Activated CD4-positive, CD25-positive, alpha-beta regulatory T cell treated with anti-CD3 and anti-CD28 coated beads, Interleukin-2, amount 50 U/mL, for 72 hours (primary cell): ENCODE measurements at regions not wholly inside any gene's neighbourhood (a gene's known extent, or its start where the extent isn't known, plus 50 kb on each side); places are given as distances from the start of the nearest gene placed in this dataset.

Experiments used
- DNase-seq: peaks from one replicate; pipeline ENCODE4 v3.0.0; 2021

GRCh38 chr2:7226501-7226900 lies 309.3 kb downstream of the RNF144A start:
- DNase-seq = no peak

- no peak for DNase-seq
Measured at GRCh38 chr2:7233126-7233525, 315.9 kb downstream of the RNF144A start.

GRCh38 chr2:7237466-7237865 lies 320.3 kb downstream of the RNF144A start:
- DNase-seq = no peak

GRCh38 chr2:7239078-7239477 lies 321.9 kb downstream of the RNF144A start:
- no peak for DNase-seq

- DNase-seq = no peak
Measured at GRCh38 chr2:7241041-7241745, 324.0 kb downstream of the RNF144A start.

- DNase-seq = no peak
Measured at GRCh38 chr2:7242189-7242867, 325.1 kb downstream of the RNF144A start.

GRCh38 chr2:7243276-7243675 lies 326.1 kb downstream of the RNF144A start:
- DNase-seq = no peak

- DNase-seq = no peak
Measured at GRCh38 chr2:7256377-7256776, 339.2 kb downstream of the RNF144A start.

- DNase-seq = no peak
Measured at GRCh38 chr2:7262727-7263126, 345.5 kb downstream of the RNF144A start.

- no peak for DNase-seq
Measured at GRCh38 chr2:7264791-7265190, 347.6 kb downstream of the RNF144A start.

GRCh38 chr2:7265286-7265685 lies 348.1 kb downstream of the RNF144A start:
- no peak for DNase-seq

- DNase-seq = no peak
Measured at GRCh38 chr2:7269106-7269643, 352.0 kb downstream of the RNF144A start.

GRCh38 chr2:7270011-7270431 lies 352.8 kb downstream of the RNF144A start:
- no peak for DNase-seq

- DNase-seq = no peak
Measured at GRCh38 chr2:7272210-7272609, 355.0 kb downstream of the RNF144A start.

GRCh38 chr2:7278984-7279383 lies 361.8 kb downstream of the RNF144A start:
- DNase-seq = no peak

- DNase-seq = no peak
Measured at GRCh38 chr2:7279421-7279949, 362.3 kb downstream of the RNF144A start.

GRCh38 chr2:7280790-7281189 lies 363.6 kb downstream of the RNF144A start:
- DNase-seq = no peak

- no peak for DNase-seq
Measured at GRCh38 chr2:7281231-7282201, 364.3 kb downstream of the RNF144A start.

- no peak for DNase-seq
Measured at GRCh38 chr2:7286120-7286519, 368.9 kb downstream of the RNF144A start.

GRCh38 chr2:7288484-7288883 lies 371.3 kb downstream of the RNF144A start:
- DNase-seq = no peak

- DNase-seq = no peak
Measured at GRCh38 chr2:7289697-7290096, 372.5 kb downstream of the RNF144A start.

- DNase-seq = no peak
Measured at GRCh38 chr2:7292154-7292691, 375.0 kb downstream of the RNF144A start.

GRCh38 chr2:7309582-7309981 lies 392.4 kb downstream of the RNF144A start:
- DNase-seq = no peak
